K562 (cell line): ENCODE measurements at regions not wholly inside any gene's neighbourhood (a gene's known extent, or its start where the extent isn't known, plus 50 kb on each side); places are given as distances from the start of the nearest gene placed in this dataset.

Source experiments
- ATAC-seq: fragments of 200-7000 bp; cut with Tn5 transposase; 3 replicates; pipeline ENCODE4 v1.9.1; 2020; ENCODE audit warnings: moderate library complexity
- BruUV-seq: library from RNA; stranded (reverse); fragments of 400-500 nt; replicated peaks from 2 replicates; lab custom pipeline; 2021; lab: Mats Ljungman, UMichigan
- CTCF ChIA-PET: fragments of 300-600 bp; formaldehyde crosslinking; extraction: SDS; loops from one replicate; lab custom pipeline; 2021; ENCODE audit warnings: low intra/inter-chr PET ratio; lab: Yijun Ruan, JAX
- POLR2A ChIA-PET: fragments of 300-600, 350-650 bp; sonication (Branson Sonifier 250); formaldehyde crosslinking; extraction: SDS; loops from one replicate; lab custom pipeline; 2021; ENCODE audit warnings: antibody characterized with exemption, inconsistent platforms; lab: Yijun Ruan, JAX
- DNase-seq, 4 experiments: peaks; one replicate each; pipeline versions ENCODE4 v3.0.0 to v3.0.0-alpha.2; 2011 to 2018; ENCODE audit warnings: low spot score in 3 of 4, mixed read lengths in 3 of 4; ENCODE audit errors: extremely low read depth in 1 of 4
- FAIRE-seq: peaks from 2 replicates; lab custom pipeline; 2011; peaks lifted over from hg19 to GRCh38; lab: Jason Lieb, UNC
- H2AFZ ChIP-seq: 2 replicates; pipeline ENCODE4 v1.6.0; 2011; ENCODE audit warnings: low read depth, low read length, control low read depth, inconsistent platforms
- H3K27ac ChIP-seq: fragments of 200-600 bp; 3 replicates; pipeline ENCODE4 v1.8.0; 2011; ENCODE audit warnings: low read depth, mild to moderate bottlenecking, control low read depth, inconsistent platforms, low read length, moderate library complexity, mixed read lengths; ENCODE audit errors: extremely low read depth
- H3K27me3 ChIP-seq, 2 experiments: fragments of 300-600 bp in 1 of 2; 2 replicates in 1 of 2; 3 replicates in 1 of 2; pipeline versions ENCODE4 v1.6.0 to v1.8.0; 2011; ENCODE audit warnings: inconsistent platforms in 2 of 2, low read length in 2 of 2, mild to moderate bottlenecking in 1 of 2, mixed read lengths in 1 of 2, moderate library complexity in 1 of 2; ENCODE audit not compliant: control insufficient read depth in 2 of 2, insufficient read depth in 2 of 2
- H3K36me3 ChIP-seq: fragments of 300-600 bp; 3 replicates; pipeline ENCODE4 v1.8.0; 2011; ENCODE audit warnings: mild to moderate bottlenecking, low read length, inconsistent platforms; ENCODE audit not compliant: control insufficient read depth, insufficient read depth
- H3K4me1 ChIP-seq, 2 experiments: fragments of 200-600 bp in 1 of 2; replicated peaks in 1 of 2; 2 replicates in 1 of 2; 3 replicates in 1 of 2; pipeline versions ENCODE4 v1.5.1 to v1.8.0; 2011; ENCODE audit warnings: inconsistent platforms in 2 of 2, low read length in 2 of 2, mild to moderate bottlenecking in 1 of 2, mixed read lengths in 1 of 2, moderate library complexity in 1 of 2; ENCODE audit not compliant: control insufficient read depth in 2 of 2, insufficient read depth in 2 of 2
- H3K4me2 ChIP-seq: 2 replicates; pipeline ENCODE4 v1.6.1; 2011; ENCODE audit warnings: low read length, control low read depth, inconsistent platforms, mixed read lengths; ENCODE audit not compliant: insufficient read depth
- H3K4me3 ChIP-seq: fragments of 200-600 bp; sonication (generic), shearing (Covaris generic); 2 replicates; pipeline ENCODE4 v1.5.1; 2016; ENCODE audit warnings: control low read depth, inconsistent platforms
- H3K79me2 ChIP-seq: fragments of 200-600 bp; 3 replicates; pipeline ENCODE4 v1.8.0; 2011; ENCODE audit warnings: low read length, inconsistent platforms; ENCODE audit not compliant: control insufficient read depth, insufficient read depth
- H3K9ac ChIP-seq, 2 experiments: 2 replicates each; pipeline versions ENCODE4 v1.6.0 to v1.6.1; 2011; ENCODE audit warnings: low read depth in 2 of 2, low read length in 2 of 2, control low read depth in 1 of 2, inconsistent platforms in 1 of 2, mild to moderate bottlenecking in 1 of 2, mixed read lengths in 1 of 2; ENCODE audit not compliant: insufficient read depth in 1 of 2
- H3K9me1 ChIP-seq: one replicate; pipeline ENCODE4 v1.6.0; 2011; ENCODE audit warnings: inconsistent platforms, mild to moderate bottlenecking, low read length, moderate library complexity; ENCODE audit not compliant: control insufficient read depth, insufficient read depth
- H3K9me3 ChIP-seq: replicated peaks from 2 replicates; pipeline ENCODE4 v1.5.1; 2011; ENCODE audit warnings: low read depth, low read length, inconsistent platforms; ENCODE audit not compliant: control insufficient read depth, insufficient read depth
- H4K20me1 ChIP-seq: replicated peaks from 2 replicates; pipeline ENCODE4 v1.6.1; 2011; ENCODE audit warnings: low read length, inconsistent platforms, mixed read lengths; ENCODE audit not compliant: control insufficient read depth, insufficient read depth
- CUX1 ChIP-seq: fragments of 200-800 bp; sonication (Bioruptor generic); IDR thresholded peaks from 2 replicates; pipeline ENCODE4 v1.6.1; 2016; ENCODE audit warnings: missing genetic modification characterization, missing compliant biosample characterization
- YY1 ChIP-seq, 3 experiments: IDR thresholded peaks; 2 replicates each; pipeline ENCODE4 v1.6.1; 2011; ENCODE audit warnings: low read length in 2 of 3, mild to moderate bottlenecking in 2 of 3, moderate library complexity in 2 of 3, borderline replicate concordance in 1 of 3, control low read depth in 1 of 3, low read depth in 1 of 3; ENCODE audit not compliant: insufficient read depth in 3 of 3, insufficient replicate concordance in 2 of 3, control insufficient read depth in 1 of 3, insufficient read length in 1 of 3; ENCODE audit errors: extremely low read depth in 1 of 3
- ZFP36 ChIP-seq: fragments of 150-350 bp; IDR thresholded peaks from 2 replicates; pipeline ENCODE4 v1.6.1; 2018; ENCODE audit warnings: low read length, low read depth; ENCODE audit not compliant: partially characterized antibody
- WGBS: fragments of 100-300 bp; shearing (Covaris generic); methylation state at CpG from one replicate; pipeline ENCODE4 v1.1.6; 2016; ENCODE audit warnings: low coverage, mixed read lengths; ENCODE audit not compliant: insufficient coverage; ENCODE audit errors: missing lambda C conversion rate; 5-methylcytosine and 5-hydroxymethylcytosine counted together
- in situ Hi-C: fragments of 300-500 bp; cut with MboI; formaldehyde crosslinking; loops from 4 replicates; pipeline ENCODE4 v1.15.0; 2018; ENCODE audit warnings: inconsistent platforms, mixed read lengths
- intact Hi-C: fragments of 100-400 bp; cut with micrococcal nuclease; formaldehyde crosslinking; loops from 2 replicates; pipeline ENCODE4 v1.14.2; 2022

GRCh38 chr6:11403035-11403601 lies 134.4 kb upstream of the TMEM170B start:
- POLR2A ChIA-PET = interaction anchor here (0.6 to 1.3 kb wide), 2 partner anchors 36 to 200 kb away, joined by 3 read pairs; no protein-coding TSS in a partner anchor
- H3K4me2 ChIP-seq = no peak overlapping the region
- CTCF ChIA-PET = no interaction called here

More at GRCh38 chr6:11403035-11403601, 134.4 kb upstream of the TMEM170B start:
- Histone ChIP-seq H3K4me3 (no peak overlapping the region), H3K9ac (no peak overlapping the region), H3K27ac (no peak overlapping the region), H3K79me2 (no peaks in the 10 kb centered on the region), H3K27me3 (peaks cover 3 to 12% of the 10 kb centered on the region in 2 experiments; a peak in 2 of 5 replicates), H4K20me1 (no peaks in the 10 kb centered on the region), H3K4me1 (peaks cover 7 to 8% of the 10 kb centered on the region in 2 experiments; a peak in 3 of 5 replicates), H3K9me1 (no peaks in the 10 kb centered on the region), H3K9me3 (no peaks in the 10 kb centered on the region), H3K36me3 (no peaks in the 10 kb centered on the region), H2AFZ (no peak overlapping the region; the same call in 1 of the 2 replicates)
- BruUV-seq = no TSS peak
- no peak for ATAC-seq
- FAIRE-seq = no peak
- no peak for DNase-seq
- TF ChIP-seq CUX1 (CRISPR knock-in tag) = no peak
- TF ChIP-seq ZFP36 = no peak
- no peak for TF ChIP-seq YY1 (IDR thresholded peaks at IDR 0.05; ENCODE audit: borderline replicate concordance in 1 of 3, control insufficient read depth in 1 of 3, extremely low read depth in 1 of 3, insufficient read depth in 3 of 3, insufficient read length in 1 of 3, insufficient replicate concordance in 2 of 3, low read depth in 1 of 3, low read length in 2 of 3)
- in situ Hi-C loops (no loop called here), intact Hi-C loops (no loop called here)
- 15% methylated on average over 10 of the region's 11 CpGs for WGBS
